ENCODE measurements at regions not wholly inside any gene's neighbourhood (a gene's known extent, or its start where the extent isn't known, plus 50 kb on each side); places are given as distances from the start of the nearest gene placed in this dataset.

DNA sequence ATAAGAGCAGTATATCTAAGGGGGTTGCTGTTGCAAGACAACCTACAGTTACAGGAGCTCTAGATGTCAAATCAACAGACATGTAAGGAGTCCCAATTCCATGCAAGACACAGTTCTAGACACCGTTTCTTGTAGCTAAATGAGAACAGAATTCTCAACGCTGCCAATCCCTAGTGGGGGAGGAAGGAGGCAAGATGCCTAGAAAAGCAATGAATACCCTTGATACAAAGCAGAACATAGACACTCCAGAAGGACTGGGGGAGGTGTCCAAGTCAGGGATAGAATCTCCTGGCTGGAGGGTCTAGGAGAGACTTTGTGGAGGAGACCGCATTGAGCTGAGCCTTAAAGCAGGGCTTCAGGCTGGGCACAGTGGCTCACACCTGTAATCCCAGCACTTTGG lies 280.2 kb downstream of the BUD13 start:
- TF ChIP-seq, protein P1, sequence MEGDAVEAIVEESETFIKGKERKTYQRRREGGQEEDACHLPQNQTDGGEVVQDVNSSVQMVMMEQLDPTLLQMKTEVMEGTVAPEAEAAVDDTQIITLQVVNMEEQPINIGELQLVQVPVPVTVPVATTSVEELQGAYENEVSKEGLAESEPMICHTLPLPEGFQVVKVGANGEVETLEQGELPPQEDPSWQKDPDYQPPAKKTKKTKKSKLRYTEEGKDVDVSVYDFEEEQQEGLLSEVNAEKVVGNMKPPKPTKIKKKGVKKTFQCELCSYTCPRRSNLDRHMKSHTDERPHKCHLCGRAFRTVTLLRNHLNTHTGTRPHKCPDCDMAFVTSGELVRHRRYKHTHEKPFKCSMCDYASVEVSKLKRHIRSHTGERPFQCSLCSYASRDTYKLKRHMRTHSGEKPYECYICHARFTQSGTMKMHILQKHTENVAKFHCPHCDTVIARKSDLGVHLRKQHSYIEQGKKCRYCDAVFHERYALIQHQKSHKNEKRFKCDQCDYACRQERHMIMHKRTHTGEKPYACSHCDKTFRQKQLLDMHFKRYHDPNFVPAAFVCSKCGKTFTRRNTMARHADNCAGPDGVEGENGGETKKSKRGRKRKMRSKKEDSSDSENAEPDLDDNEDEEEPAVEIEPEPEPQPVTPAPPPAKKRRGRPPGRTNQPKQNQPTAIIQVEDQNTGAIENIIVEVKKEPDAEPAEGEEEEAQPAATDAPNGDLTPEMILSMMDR (IDR thresholded peaks at IDR 0.05; ENCODE audit: low read depth, low read length, poor library complexity, severe bottlenecking), result no peak
- no peak for TF ChIP-seq EZH2phosphoT487 (IDR thresholded peaks at IDR 0.05; ENCODE audit: borderline replicate concordance, low read length)

Data from DOHH2 (cell line).